A673 (cell line): ENCODE measurements at regions not wholly inside any gene's neighbourhood (a gene's known extent, or its start where the extent isn't known, plus 50 kb on each side); places are given as distances from the start of the nearest gene placed in this dataset.

ENCODE experiments used
- CTCF ChIP-seq: fragments of 300-800, 200-600 bp; sonication (generic); conservative IDR thresholded peaks from 2 replicates; pipeline ENCODE4 v1.5.1; 2017; ENCODE audit warnings: low read depth, mild to moderate bottlenecking, antibody characterized with exemption, low read length, moderate library complexity, mixed read lengths
- EZH2 ChIP-seq: fragments of 200-600 bp; sonication (generic); IDR thresholded peaks from 2 replicates; pipeline ENCODE4 v1.6.1; 2017; ENCODE audit warnings: borderline replicate concordance, low read depth, mild to moderate bottlenecking, mixed read lengths, antibody characterized with exemption, low read length; ENCODE audit not compliant: poor library complexity, severe bottlenecking

DNA sequence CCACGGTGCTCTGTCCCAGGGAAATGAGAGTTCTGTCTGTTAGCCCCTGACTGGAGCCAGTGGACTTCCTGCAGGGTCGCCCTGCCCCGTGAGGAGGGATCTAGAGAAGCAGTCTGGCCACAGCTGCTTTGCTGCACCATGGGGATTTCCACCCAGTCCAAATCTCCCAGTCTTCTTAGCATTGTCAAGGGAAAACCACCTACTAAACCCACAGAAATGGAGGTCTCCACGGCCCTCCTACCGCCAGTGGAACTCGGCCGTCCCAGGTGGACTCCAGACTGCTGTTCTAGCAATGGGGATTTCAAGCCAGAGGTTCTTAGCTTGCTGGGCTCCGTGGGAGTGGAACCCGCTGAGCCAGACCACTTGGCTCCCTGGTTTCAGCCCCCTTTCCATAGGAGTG, 133.3 kb upstream of the PCDH7 start:
- TF ChIP-seq CTCF (no peak), EZH2 (no peak)
